NT2/D1 (cell line): ENCODE measurements at regions not wholly inside any gene's neighbourhood (a gene's known extent, or its start where the extent isn't known, plus 50 kb on each side); places are given as distances from the start of the nearest gene placed in this dataset.

Experiments used
- SUZ12 ChIP-seq: IDR thresholded peaks from 2 replicates; pipeline ENCODE4 v1.6.1; 2011; ENCODE audit not compliant: insufficient read length, insufficient read depth; ENCODE audit errors: extremely low read depth
- YY1 ChIP-seq: IDR thresholded peaks from 2 replicates; pipeline ENCODE4 v1.6.1; 2011; ENCODE audit not compliant: insufficient read length, insufficient read depth

GRCh38 chr1:82788660-82789059 lies 987.9 kb downstream of the ADGRL2 start:
- TF ChIP-seq YY1, result no peak
- no peak for TF ChIP-seq SUZ12
